NCI-H1417 (cell line): ENCODE measurements at regions not wholly inside any gene's neighbourhood (a gene's known extent, or its start where the extent isn't known, plus 50 kb on each side); places are given as distances from the start of the nearest gene placed in this dataset.
"Not testable (repeated sequence)": the region's sequence is repeated elsewhere in the genome, so short reads cannot be mapped to it uniquely, and the experiment has no call there.

ENCODE experiments used
- DNase-seq, 3 experiments: peaks; one replicate each; lab custom pipeline; 2025; lab: John Stamatoyannopoulos, UW

DNA sequence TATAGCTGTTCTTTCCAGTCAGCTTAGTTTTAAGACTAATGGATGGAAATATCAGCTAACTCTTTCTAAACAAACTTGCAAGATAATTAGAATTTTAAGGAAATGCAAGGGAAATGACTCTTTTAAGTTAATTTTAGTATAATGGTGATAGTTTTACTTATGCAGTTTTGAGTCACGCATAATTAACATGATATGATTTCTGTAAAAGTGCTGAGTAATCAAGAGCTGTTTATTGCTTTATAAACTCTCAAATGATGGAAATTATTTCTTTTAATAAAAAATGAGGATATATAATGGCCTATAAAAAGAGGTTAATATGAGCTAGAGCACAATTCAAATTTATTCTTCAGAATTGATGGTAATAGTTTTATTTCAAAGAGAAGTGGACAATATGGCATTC is 385.9 kb downstream of the GLUD2 start:
- no peak for DNase-seq

DNA sequence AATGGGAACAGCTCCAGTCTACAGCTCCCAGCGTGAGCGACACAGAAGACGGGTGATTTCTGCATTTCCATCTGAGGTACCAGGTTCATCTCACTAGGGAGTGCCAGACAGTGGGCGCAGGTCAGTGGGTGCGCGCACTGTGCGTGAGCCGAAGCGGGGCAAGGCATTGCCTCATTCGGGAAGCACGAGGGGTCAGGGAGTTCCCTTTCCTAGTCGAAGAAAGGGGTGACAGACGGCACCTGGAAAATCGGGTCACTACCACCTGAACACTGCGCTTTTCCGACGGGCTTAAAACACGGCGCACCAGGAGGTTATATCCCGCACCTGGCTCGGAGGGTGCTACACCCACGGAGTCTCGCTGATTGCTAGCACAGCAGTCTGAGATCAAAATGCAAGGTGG is 390.3 kb downstream of the GLUD2 start:
- not testable (repeated sequence) for DNase-seq

DNA sequence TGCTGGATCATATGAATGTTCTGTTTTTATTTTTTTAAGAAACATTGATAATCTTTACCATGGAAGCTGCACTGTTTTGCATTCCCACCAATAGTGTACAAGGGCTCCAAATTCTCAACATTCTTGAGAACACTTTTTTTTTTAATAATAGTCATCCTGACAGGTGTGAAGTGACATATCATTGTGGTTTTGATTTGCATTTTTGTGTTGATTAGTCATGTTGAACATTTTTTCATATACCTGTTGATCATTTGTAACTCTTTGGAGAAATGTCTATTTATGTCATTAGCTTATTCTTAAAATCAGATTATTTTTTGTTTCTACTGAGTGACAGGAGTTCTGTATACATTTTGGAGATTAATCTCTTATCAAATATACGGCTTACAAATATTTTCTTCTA is 408.5 kb downstream of the GLUD2 start:
- no peak for DNase-seq

DNA sequence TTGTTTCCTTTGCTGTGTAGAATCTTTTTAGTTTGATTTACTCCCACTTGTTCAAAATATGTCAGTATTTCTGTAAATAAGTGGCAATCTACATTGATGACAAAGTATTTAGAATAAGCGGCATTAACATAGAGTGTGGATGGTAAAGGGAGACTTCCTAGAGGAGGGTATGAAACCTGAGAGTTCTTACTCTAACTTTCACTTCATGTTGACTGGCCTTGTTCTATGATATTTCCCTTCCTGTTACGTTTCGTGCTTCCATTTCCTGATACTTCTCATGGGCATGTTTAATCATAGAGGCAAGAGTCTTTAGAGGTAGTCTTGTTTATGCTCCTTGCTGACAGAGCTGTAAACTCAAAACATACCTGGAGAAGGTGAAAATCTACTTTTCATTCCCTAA is 408.9 kb downstream of the GLUD2 start:
- DNase-seq: no peak

DNA sequence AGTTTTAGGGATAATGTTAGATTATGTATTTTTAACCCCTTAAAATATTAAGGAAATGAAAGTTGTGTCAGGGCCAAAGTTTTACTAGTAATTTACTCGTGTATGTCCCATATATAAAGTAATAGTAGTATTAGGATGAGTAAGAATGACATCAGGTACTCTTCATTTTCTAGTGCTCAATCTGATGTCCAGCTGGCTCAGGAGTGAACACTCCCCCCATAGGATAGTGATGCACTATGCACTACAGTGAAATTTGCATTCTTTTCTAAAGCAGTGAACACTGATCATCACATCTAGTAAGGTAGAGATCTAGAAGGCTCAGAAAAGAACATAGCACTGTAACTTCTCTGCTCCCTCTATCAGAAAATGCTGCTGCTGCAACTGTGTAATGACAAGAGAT is 409.7 kb downstream of the GLUD2 start:
- DNase-seq: no peak

GRCh38 chrX:121479406-121479805 is 432.0 kb downstream of the GLUD2 start:
- peak in 1 of 3 experiments; percentile 19 for DNase-seq

DNA sequence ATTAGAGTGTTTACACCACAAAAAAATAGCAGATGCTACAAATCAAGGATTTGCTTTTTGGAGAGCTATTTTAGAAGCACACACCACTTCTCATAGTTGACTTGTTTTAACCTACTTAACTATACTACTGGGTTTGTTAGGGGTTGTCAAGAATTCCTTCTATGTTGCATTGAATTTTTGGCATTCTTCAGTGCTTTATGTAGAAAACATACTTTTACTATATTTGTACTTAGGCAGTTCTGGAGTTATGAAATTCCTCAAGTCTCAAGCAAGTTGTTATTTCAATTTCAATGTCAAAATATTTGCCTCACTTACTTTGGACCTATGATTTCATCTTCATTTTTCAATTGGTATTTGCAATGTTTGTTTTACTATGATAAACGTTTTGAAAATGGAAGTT is 449.6 kb downstream of the GLUD2 start:
- DNase-seq: no peak

DNA sequence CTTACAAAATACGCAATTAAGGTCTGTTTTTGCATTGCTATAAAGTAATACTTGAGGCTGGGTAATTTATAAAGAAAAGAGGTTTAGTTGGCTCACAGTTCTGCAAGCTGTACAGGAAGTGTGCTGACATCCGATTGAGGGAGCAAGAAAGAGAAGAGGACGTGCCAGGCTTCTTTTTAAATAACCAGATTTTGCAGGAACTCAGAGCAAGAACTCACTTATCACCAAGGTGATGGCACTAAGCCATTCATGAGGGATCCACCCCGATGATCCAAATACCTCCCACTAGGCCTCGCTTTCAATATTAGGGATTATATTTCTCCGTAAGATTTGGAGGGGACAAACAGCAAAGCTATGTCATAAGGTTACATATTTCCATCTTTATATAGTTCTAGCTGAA is 456.7 kb downstream of the GLUD2 start:
- DNase-seq: peak in 1 of 3 experiments; percentile 11

DNA sequence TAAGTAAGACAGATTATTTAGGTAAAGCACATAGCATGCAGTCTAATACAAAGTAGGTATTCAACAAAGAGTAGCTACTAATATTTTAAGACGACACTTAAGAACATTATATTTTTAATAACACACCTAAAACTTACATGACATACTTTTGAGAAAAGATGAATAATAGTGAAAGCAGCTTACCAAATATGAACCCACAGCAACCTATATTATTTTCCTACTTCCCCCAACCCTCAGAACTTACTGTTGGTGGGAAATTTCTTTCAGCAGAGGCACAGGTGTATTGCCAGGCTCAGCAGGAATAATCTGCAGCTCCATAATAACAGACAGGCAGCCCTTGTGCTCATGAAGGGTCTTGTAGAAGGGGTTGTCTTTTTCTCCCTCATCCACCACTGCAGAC is 498.9 kb downstream of the GLUD2 start:
- DNase-seq: no peak

DNA sequence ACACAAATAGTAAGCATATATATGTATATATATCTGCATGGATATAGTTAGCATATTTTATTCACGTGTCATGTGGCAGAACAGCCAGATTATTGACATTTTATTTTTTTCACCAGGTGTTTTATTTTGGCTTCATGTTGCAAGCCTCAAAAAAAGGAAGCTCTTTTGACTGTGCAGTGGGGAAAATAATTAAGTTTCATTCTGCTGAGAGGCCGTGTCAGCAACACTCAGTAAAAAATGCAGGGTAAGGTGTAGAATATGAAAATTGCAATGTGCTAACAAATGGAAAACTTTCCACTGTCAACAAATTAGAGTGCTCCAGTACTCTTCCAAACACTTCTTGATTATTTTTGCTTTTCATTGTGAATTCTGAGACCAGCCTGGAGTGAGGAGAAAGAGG is 511.5 kb downstream of the GLUD2 start:
- no peak for DNase-seq

- DNase-seq: no peak
Measured at GRCh38 chrX:121562616-121563015, 515.2 kb downstream of the GLUD2 start.

GRCh38 chrX:121569609-121570008 is 522.2 kb downstream of the GLUD2 start:
- no peak for DNase-seq

DNA sequence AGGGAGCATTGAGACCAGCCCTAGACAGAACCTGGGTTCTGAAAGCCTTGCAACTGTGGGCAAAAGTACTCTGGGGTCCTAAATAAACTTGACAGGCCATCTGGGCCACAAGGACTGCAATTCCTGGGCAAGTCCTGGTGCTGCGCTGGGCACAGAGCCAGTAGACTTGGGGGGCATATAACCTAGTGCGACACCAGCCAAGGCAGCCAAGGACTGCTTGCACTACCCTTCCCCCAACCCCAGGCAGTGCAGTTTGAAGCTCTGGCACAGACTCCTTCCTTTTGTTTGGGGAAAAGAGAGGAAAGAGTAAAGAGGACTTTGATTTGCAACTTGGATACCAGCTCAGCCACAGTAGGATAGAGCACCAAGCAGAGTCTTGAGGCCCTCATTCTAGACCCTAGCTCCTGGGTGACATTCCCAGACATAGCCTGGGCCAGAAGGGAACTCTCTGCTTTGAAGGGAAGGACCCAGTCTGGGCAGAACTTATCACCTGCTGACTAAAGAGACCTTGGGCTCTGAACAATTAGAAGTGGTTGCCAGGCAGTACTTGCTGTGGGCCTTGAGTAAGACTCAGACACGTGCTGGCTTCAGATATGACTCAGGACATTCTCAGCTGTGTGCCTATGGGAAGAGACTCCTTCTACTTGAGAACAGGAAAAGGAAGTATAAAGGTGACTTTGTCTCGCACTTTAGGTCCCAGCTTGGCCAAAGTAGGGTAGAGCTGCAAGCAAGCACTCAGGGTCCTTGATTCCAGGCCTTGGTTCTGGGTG is 522.8 kb downstream of the GLUD2 start:
- no peak for DNase-seq

- DNase-seq: no peak
Measured at GRCh38 chrX:121571333-121571732, 523.9 kb downstream of the GLUD2 start.

- not testable (repeated sequence) for DNase-seq
Measured at GRCh38 chrX:121574384-121574783, 527.0 kb downstream of the GLUD2 start.

DNA sequence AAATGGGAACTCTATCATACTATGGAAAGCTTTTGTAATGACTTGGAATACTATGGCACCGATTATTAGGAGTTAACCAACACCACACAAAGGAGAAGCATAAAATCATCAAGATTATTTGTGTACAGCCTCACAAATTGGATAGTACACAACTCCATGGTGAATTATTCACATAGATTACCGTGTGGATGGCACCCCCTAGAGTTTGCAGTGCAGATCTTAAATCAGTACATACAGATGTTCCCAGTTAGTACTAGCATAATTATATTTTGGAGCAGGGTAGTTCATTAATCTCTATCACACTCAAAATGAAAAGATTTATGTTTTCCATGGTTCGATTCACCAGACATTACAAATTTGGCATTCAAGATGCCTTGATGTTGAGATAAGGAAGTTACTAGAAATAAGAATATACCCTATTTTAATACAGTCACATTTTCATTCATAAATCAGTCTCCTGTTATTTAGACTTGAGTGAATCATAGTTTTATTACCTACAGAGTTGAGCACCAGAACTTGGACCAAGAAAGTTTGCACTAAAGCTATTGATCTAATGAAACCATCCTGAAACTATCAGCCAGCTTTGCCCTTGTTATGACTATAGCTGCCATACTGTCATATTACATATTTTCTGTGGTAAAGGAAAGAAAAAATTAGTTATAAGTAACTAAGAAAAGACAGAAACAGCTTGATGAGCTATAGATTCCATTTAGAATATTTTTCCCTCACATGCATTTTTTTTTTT is 531.8 kb downstream of the GLUD2 start:
- DNase-seq: peak; percentile 15 to 53 (median 28)

- DNase-seq: no peak
Measured at GRCh38 chrX:121581885-121582284, 534.5 kb downstream of the GLUD2 start.

DNA sequence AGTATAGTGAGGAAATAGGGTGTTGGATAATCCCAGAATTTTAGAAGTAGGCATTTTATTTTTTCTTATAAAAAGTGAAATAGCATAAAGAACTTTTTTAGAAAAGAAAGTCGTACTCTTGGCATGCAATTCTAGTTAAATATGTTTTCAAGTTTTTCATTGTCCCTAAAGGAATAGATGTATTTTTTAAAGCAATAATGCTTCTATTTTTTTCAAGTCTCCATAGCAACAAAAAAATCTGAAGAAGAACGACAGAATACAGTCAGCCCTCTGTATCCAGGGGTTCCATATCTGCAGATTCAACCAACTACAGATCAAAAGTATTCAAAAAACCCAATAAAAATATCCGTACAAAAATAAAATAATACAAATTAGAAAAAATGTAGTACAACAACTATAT is 538.2 kb downstream of the GLUD2 start:
- DNase-seq: no peak

DNA sequence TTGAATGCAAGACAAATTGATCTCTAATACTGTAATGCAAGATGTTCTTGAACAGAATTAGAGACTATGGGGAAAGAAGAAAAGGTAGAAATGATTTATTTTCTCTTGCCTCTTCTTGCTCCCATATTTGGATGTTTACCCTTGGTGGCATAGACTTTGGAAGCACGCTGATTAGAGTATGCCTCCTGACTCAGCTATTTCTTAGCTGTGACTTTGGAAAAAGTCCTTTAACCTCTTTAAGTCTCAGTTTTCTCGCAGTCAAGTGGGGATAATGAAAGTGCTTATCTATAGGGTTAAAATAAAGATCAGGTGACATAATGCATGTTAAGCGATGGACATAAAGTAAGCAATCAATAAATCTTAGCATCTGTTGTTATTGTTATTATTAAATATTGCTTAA is 545.5 kb downstream of the GLUD2 start:
- DNase-seq: no peak

- no peak for DNase-seq
Measured at GRCh38 chrX:121598356-121598755, 550.9 kb downstream of the GLUD2 start.

- no peak for DNase-seq
Measured at GRCh38 chrX:121635141-121635540, 587.7 kb downstream of the GLUD2 start.

DNA sequence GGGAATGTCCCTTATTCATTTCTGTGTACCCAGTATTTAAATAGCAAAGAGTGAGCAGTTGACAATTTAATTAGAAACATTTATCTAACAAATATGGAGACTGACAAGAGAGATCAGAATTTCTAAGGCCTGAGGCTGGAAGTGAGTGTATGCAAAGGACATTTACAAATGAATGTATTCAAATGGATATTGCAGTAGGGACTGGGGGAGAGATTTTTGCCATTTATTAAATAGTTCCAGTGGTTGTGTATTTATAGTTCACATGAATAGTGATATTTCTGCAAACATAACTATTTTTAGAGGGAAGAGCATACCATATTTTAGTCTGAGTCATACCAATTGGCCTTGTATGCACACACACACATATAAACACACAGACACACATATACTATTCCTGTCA is 592.4 kb downstream of the GLUD2 start:
- no peak for DNase-seq

DNA sequence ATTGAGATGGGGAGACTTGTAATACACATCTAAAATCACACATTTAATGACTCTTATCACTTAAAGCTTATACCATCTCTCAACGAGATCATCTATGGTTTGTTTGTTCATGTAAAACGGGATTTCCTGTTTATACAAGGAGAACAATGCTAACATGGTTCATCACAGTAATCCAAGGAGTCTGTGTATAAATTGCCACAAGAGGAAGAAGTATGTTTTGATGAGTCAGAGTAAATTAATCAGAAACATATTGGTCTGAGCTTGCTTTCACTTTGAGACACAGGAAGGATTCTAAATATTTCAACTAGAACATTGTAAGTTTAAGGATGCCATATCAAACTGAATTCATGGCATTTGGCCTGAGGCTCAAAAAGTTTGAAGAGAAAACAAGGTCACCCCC is 594.1 kb downstream of the GLUD2 start:
- peak in 1 of 3 experiments; percentile 17 for DNase-seq

GRCh38 chrX:121642415-121642814 is 595.0 kb downstream of the GLUD2 start:
- DNase-seq: no peak
